Liver (tissue), 8 donors: ENCODE measurements at regions not wholly inside any gene's neighbourhood (a gene's known extent, or its start where the extent isn't known, plus 50 kb on each side); places are given as distances from the start of the nearest gene placed in this dataset.

Experiments used
- DNase-seq: peaks from one replicate; pipeline ENCODE4 v3.0.0-alpha.2; 2017; ENCODE audit warnings: low spot score
- H3K27ac ChIP-seq, 2 donors: one replicate each; pipeline ENCODE4 v1.7.0; 2013; ENCODE audit warnings: inconsistent platforms in 2 of 2, low read length in 2 of 2, control low read depth in 1 of 2, low read depth in 1 of 2, mild to moderate bottlenecking in 1 of 2
- H3K27me3 ChIP-seq, 4 donors: one replicate each; pipeline versions ENCODE4 v1.6.1 to v1.7.0; 2013; ENCODE audit warnings: low read length in 3 of 4, inconsistent platforms in 1 of 4, mild to moderate bottlenecking in 1 of 4, moderate library complexity in 1 of 4; ENCODE audit not compliant: control insufficient read depth in 4 of 4, insufficient read depth in 4 of 4
- H3K36me3 ChIP-seq, 4 donors: one replicate each; pipeline versions ENCODE4 v1.6.1 to v1.7.0; 2013; ENCODE audit warnings: low read length in 3 of 4, mild to moderate bottlenecking in 3 of 4, low read depth in 1 of 4, moderate library complexity in 1 of 4; ENCODE audit not compliant: control insufficient read depth in 4 of 4, insufficient read depth in 3 of 4
- H3K4me1 ChIP-seq, 4 donors: one replicate each; pipeline versions ENCODE4 v1.6.1 to v1.7.0; 2013; ENCODE audit warnings: low read length in 3 of 4, mild to moderate bottlenecking in 3 of 4, moderate library complexity in 1 of 4; ENCODE audit not compliant: control insufficient read depth in 4 of 4, insufficient read depth in 4 of 4
- H3K4me3 ChIP-seq, 3 donors: one replicate each; pipeline versions ENCODE4 v1.6.1 to v1.7.0; 2013; ENCODE audit warnings: low read length in 3 of 3, control low read depth in 1 of 3, low read depth in 1 of 3, mild to moderate bottlenecking in 1 of 3
- H3K9ac ChIP-seq, 2 donors: one replicate each; pipeline ENCODE4 v1.7.0; 2013; ENCODE audit warnings: low read length in 2 of 2, mild to moderate bottlenecking in 2 of 2, moderate library complexity in 2 of 2, control low read depth in 1 of 2, low read depth in 1 of 2
- H3K9me3 ChIP-seq, 4 donors: one replicate each; pipeline versions ENCODE4 v1.6.1 to v1.7.0; 2013; ENCODE audit warnings: low read length in 3 of 4; ENCODE audit not compliant: control insufficient read depth in 4 of 4
- EGR1 ChIP-seq, 2 donors: IDR thresholded peaks; 2 replicates each; pipeline ENCODE4 v1.6.1; 2016 to 2018; ENCODE audit warnings: antibody characterized with exemption in 2 of 2, low read depth in 2 of 2
- FOXA1 ChIP-seq: IDR thresholded peaks from 2 replicates; pipeline ENCODE4 v1.6.1; 2016; ENCODE audit warnings: antibody characterized with exemption
- FOXA2 ChIP-seq: IDR thresholded peaks from 2 replicates; pipeline ENCODE4 v1.6.1; 2016; ENCODE audit warnings: antibody characterized with exemption
- HNF4A ChIP-seq, 2 donors: conservative IDR thresholded peaks; 2 replicates each; pipeline ENCODE4 v1.6.1; 2016; ENCODE audit warnings: antibody characterized with exemption in 2 of 2, mild to moderate bottlenecking in 2 of 2
- HNF4G ChIP-seq: IDR thresholded peaks from 2 replicates; pipeline ENCODE4 v1.6.1; 2016; ENCODE audit warnings: antibody characterized with exemption
- JUND ChIP-seq, 2 donors: IDR thresholded peaks; 2 replicates each; pipeline ENCODE4 v1.6.1; 2016; ENCODE audit warnings: antibody characterized with exemption in 2 of 2
- NR2F2 ChIP-seq: IDR thresholded peaks from 2 replicates; pipeline ENCODE4 v1.6.1; 2016; ENCODE audit warnings: antibody characterized with exemption
- RAD21 ChIP-seq, 2 donors: IDR thresholded peaks; 2 replicates each; pipeline ENCODE4 v1.6.1; 2016; ENCODE audit warnings: antibody characterized with exemption in 2 of 2, mild to moderate bottlenecking in 2 of 2
- SP1 ChIP-seq: IDR thresholded peaks from 2 replicates; pipeline ENCODE4 v1.6.1; 2018; ENCODE audit warnings: antibody characterized with exemption, mild to moderate bottlenecking
- TAF1 ChIP-seq: conservative IDR thresholded peaks from 2 replicates; pipeline ENCODE4 v1.6.1; 2016; ENCODE audit warnings: antibody characterized with exemption, mild to moderate bottlenecking
- YY1 ChIP-seq: IDR thresholded peaks from 2 replicates; pipeline ENCODE4 v1.6.1; 2016; ENCODE audit warnings: antibody characterized with exemption, mild to moderate bottlenecking
- WGBS: extraction: QIAGEN DNeasy Blood & Tissue Kit; methylation state at CpG from one replicate; pipeline ENCODE4 v1.1.7; 2013; 5-methylcytosine and 5-hydroxymethylcytosine counted together
- TF ChIP-seq, protein P1 (sequence below): IDR thresholded peaks from 2 replicates; pipeline ENCODE4 v1.6.1; 2016; ENCODE audit warnings: antibody characterized with exemption
- TF ChIP-seq, protein P2 (sequence below): IDR thresholded peaks from 2 replicates; pipeline ENCODE4 v1.6.1; 2016; ENCODE audit warnings: antibody characterized with exemption
- TF ChIP-seq, protein P3 (sequence below): fragments of 150-350 bp; IDR thresholded peaks from 2 replicates; pipeline ENCODE4 v1.5.1; 2017; ENCODE audit warnings: improper control_type of control experiment, low read depth, low read length; ENCODE audit not compliant: missing input control
- TF ChIP-seq, protein P4 (sequence below): IDR thresholded peaks from 2 replicates; pipeline ENCODE4 v1.6.1; 2016; ENCODE audit warnings: antibody characterized with exemption, mild to moderate bottlenecking
- TF ChIP-seq, protein P5 (sequence below): IDR thresholded peaks from 2 replicates; pipeline ENCODE4 v1.6.1; 2016; ENCODE audit warnings: antibody characterized with exemption
- donor health status: healthy.
- donor health status: healthy.
- donor health status: healthy.
- donor health status: healthy.
- donor health status: healthy.

DNA sequence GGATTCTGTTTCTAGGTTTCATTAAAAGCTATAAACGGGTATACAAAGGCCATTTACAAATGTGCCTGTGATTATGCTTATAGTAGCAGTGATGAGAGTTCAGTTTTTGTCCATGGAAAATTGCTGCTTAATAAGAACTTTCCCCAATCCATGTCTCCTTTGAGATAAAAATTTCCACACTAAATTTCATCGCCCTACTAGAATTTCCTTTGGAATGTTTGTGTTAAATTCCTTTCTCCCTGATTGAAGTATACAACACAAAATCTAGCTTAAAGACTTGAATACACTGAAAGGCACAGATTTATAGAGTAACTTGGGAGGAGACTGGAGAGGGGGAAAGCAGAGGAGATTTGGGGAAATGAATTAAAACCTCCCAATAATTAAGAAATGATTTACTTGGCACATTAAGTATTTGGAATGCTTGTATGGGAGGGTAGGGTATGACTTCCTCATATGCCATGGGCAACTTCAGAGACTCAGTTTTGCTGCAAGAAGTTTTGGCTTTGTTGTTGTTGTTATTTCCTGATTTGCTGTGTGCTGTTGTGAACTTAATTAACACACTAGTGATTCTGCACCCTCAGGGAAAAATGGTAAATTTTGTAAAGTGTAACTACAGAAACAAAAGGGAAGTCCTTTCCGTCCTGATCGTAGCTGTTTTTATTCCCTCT, 157.6 kb upstream of the LMO4 start:
- no peaks in the 10 kb centered on the region for H3K27me3 ChIP-seq
- no peak overlapping the region for H3K4me3 ChIP-seq
- no peaks in the 10 kb centered on the region for H3K4me1 ChIP-seq
- no peak for DNase-seq
- no peak overlapping the region for H3K9ac ChIP-seq
- H3K36me3 ChIP-seq: no peaks in the 10 kb centered on the region
- TF ChIP-seq TAF1: no peak
- TF ChIP-seq FOXA1: no peak
- no peak for TF ChIP-seq YY1
- no peak for TF ChIP-seq FOXA2
- TF ChIP-seq JUND (IDR thresholded peaks at IDR 0.05): no peak
- TF ChIP-seq HNF4G: no peak
- TF ChIP-seq, protein P1, sequence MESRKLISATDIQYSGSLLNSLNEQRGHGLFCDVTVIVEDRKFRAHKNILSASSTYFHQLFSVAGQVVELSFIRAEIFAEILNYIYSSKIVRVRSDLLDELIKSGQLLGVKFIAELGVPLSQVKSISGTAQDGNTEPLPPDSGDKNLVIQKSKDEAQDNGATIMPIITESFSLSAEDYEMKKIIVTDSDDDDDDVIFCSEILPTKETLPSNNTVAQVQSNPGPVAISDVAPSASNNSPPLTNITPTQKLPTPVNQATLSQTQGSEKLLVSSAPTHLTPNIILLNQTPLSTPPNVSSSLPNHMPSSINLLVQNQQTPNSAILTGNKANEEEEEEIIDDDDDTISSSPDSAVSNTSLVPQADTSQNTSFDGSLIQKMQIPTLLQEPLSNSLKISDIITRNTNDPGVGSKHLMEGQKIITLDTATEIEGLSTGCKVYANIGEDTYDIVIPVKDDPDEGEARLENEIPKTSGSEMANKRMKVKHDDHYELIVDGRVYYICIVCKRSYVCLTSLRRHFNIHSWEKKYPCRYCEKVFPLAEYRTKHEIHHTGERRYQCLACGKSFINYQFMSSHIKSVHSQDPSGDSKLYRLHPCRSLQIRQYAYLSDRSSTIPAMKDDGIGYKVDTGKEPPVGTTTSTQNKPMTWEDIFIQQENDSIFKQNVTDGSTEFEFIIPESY: no peak
- TF ChIP-seq RAD21 (IDR thresholded peaks at IDR 0.05): no peak
- TF ChIP-seq, protein P2, sequence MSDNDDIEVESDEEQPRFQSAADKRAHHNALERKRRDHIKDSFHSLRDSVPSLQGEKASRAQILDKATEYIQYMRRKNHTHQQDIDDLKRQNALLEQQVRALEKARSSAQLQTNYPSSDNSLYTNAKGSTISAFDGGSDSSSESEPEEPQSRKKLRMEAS: no peak
- TF ChIP-seq, protein P3, sequence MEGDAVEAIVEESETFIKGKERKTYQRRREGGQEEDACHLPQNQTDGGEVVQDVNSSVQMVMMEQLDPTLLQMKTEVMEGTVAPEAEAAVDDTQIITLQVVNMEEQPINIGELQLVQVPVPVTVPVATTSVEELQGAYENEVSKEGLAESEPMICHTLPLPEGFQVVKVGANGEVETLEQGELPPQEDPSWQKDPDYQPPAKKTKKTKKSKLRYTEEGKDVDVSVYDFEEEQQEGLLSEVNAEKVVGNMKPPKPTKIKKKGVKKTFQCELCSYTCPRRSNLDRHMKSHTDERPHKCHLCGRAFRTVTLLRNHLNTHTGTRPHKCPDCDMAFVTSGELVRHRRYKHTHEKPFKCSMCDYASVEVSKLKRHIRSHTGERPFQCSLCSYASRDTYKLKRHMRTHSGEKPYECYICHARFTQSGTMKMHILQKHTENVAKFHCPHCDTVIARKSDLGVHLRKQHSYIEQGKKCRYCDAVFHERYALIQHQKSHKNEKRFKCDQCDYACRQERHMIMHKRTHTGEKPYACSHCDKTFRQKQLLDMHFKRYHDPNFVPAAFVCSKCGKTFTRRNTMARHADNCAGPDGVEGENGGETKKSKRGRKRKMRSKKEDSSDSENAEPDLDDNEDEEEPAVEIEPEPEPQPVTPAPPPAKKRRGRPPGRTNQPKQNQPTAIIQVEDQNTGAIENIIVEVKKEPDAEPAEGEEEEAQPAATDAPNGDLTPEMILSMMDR: no peak
- TF ChIP-seq, protein P4, sequence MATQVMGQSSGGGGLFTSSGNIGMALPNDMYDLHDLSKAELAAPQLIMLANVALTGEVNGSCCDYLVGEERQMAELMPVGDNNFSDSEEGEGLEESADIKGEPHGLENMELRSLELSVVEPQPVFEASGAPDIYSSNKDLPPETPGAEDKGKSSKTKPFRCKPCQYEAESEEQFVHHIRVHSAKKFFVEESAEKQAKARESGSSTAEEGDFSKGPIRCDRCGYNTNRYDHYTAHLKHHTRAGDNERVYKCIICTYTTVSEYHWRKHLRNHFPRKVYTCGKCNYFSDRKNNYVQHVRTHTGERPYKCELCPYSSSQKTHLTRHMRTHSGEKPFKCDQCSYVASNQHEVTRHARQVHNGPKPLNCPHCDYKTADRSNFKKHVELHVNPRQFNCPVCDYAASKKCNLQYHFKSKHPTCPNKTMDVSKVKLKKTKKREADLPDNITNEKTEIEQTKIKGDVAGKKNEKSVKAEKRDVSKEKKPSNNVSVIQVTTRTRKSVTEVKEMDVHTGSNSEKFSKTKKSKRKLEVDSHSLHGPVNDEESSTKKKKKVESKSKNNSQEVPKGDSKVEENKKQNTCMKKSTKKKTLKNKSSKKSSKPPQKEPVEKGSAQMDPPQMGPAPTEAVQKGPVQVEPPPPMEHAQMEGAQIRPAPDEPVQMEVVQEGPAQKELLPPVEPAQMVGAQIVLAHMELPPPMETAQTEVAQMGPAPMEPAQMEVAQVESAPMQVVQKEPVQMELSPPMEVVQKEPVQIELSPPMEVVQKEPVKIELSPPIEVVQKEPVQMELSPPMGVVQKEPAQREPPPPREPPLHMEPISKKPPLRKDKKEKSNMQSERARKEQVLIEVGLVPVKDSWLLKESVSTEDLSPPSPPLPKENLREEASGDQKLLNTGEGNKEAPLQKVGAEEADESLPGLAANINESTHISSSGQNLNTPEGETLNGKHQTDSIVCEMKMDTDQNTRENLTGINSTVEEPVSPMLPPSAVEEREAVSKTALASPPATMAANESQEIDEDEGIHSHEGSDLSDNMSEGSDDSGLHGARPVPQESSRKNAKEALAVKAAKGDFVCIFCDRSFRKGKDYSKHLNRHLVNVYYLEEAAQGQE: no peak
- TF ChIP-seq SP1: no peak
- TF ChIP-seq EGR1 (IDR thresholded peaks at IDR 0.05; ENCODE audit: low read depth in 2 of 2): no peak
- no peak for TF ChIP-seq NR2F2
- TF ChIP-seq HNF4A (conservative IDR thresholded peaks at IDR 0.05): no peak
- H3K27ac ChIP-seq: no peak overlapping the region
- WGBS: 77% methylated on average over 4 of the region's 4 CpGs
- no peaks in the 10 kb centered on the region for H3K9me3 ChIP-seq

DNA sequence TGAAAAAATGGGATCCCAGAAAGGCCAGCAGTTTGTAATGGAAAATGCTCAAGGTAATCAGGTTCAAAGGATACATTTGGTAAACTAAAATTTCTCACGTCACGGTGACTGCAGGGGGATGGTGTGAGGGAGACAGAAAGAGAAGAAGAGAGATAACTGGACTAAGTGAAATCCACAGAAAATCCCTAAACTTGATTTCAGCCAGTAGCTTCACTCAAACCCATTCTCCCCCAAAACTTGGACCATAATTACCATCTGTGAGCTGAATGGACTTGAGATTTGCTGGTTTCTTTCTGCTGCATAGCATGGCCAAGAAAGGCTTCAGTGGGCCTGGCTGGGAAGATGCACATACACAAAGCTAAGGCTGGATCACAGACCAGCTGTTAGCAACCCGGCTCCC, 155.4 kb upstream of the LMO4 start:
- Histone ChIP-seq H3K4me3 (no peak overlapping the region), H3K27ac (no peak overlapping the region), H3K27me3 (no peaks in the 10 kb centered on the region), H3K36me3 (no peaks in the 10 kb centered on the region), H3K9me3 (no peaks in the 10 kb centered on the region), H3K9ac (no peak overlapping the region), H3K4me1 (no peaks in the 10 kb centered on the region)
- 88% methylated on average over 3 of the region's 3 CpGs for WGBS
- no peak for DNase-seq
- TF ChIP-seq YY1 (no peak), SP1 (no peak), NR2F2 (no peak), HNF4A (conservative IDR thresholded peaks at IDR 0.05) (no peak), HNF4G (no peak), EGR1 (IDR thresholded peaks at IDR 0.05; ENCODE audit: low read depth in 2 of 2) (no peak), RAD21 (IDR thresholded peaks at IDR 0.05) (no peak), FOXA2 (no peak), TAF1 (no peak), FOXA1 (no peak)
- TF ChIP-seq, protein P4: no peak
- TF ChIP-seq, protein P2: no peak
- TF ChIP-seq, protein P5, sequence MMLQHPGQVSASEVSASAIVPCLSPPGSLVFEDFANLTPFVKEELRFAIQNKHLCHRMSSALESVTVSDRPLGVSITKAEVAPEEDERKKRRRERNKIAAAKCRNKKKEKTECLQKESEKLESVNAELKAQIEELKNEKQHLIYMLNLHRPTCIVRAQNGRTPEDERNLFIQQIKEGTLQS: no peak
- TF ChIP-seq, protein P3: no peak
